ENCODE measurements at regions not wholly inside any gene's neighbourhood (a gene's known extent, or its start where the extent isn't known, plus 50 kb on each side); places are given as distances from the start of the nearest gene placed in this dataset.

DNA sequence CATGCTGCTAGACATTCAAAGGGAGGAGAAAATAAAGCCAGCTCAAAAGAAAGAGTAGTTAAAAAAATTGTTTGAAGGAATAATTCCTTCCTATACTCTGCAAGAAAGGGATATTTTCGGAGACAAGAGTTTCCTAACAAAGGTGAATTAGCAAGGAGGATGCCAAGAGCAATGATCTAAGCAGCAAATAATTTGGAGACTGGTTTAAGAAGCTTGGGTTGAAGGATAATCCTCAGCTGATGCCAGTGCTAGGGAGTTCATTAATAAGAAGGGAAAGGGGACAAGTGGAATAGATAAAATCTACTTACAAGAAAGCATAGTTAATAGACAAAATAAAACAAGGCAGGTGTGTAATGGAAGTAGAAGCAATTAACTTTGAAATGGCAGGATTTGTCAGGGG is 372.3 kb downstream of the NDFIP2 start:
- TF ChIP-seq, protein P1, sequence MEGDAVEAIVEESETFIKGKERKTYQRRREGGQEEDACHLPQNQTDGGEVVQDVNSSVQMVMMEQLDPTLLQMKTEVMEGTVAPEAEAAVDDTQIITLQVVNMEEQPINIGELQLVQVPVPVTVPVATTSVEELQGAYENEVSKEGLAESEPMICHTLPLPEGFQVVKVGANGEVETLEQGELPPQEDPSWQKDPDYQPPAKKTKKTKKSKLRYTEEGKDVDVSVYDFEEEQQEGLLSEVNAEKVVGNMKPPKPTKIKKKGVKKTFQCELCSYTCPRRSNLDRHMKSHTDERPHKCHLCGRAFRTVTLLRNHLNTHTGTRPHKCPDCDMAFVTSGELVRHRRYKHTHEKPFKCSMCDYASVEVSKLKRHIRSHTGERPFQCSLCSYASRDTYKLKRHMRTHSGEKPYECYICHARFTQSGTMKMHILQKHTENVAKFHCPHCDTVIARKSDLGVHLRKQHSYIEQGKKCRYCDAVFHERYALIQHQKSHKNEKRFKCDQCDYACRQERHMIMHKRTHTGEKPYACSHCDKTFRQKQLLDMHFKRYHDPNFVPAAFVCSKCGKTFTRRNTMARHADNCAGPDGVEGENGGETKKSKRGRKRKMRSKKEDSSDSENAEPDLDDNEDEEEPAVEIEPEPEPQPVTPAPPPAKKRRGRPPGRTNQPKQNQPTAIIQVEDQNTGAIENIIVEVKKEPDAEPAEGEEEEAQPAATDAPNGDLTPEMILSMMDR (IDR thresholded peaks at IDR 0.05): no peak
- no peak for TF ChIP-seq POLR2A (IDR thresholded peaks at IDR 0.05)
